ENCODE measurements at regions not wholly inside any gene's neighbourhood (a gene's known extent, or its start where the extent isn't known, plus 50 kb on each side); places are given as distances from the start of the nearest gene placed in this dataset.

GRCh38 chr9:28270156-28270555, 696.9 kb upstream of the C9orf72 start:
- TF ChIP-seq POLR2A (IDR thresholded peaks at IDR 0.05): no peak
- TF ChIP-seq CTCF (IDR thresholded peaks at IDR 0.05): no peak

Measured in testis (tissue), 2 donors.